ENCODE measurements at regions not wholly inside any gene's neighbourhood (a gene's known extent, or its start where the extent isn't known, plus 50 kb on each side); places are given as distances from the start of the nearest gene placed in this dataset.

- POLR2A ChIA-PET: no interaction called here
- no peak overlapping the region for H3K4me3 ChIP-seq (ENCODE audit: low read depth, low read length)
- CTCF ChIA-PET: no interaction called here
- DNase-seq (ENCODE audit: low read depth, low spot score): peak; percentile 21
- no peak for TF ChIP-seq CTCF (IDR thresholded peaks at IDR 0.05; ENCODE audit: insufficient read depth, low read length, missing control alignments)
Observed at GRCh38 chr6:67535946-67536345, 1099.1 kb upstream of the ADGRB3 start.

DNA sequence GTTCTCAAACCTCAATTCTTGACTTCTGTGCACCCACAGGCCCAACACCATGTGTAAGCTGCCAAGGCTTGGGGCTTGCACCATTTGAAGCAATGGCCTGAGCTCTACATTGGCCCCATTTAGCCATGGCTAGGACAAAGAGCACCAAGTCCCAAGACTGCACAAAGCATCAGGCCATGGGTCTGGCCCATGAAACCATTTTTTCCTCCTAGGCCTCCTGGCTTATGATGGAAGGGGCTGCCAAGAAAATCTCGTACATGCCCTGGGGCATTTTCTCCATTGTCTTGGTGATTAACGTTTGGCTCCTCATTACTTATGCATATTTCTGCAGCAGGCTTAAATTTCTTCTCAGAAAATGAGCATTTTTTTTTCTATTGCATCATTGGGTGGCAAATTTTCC is 1128.7 kb upstream of the ADGRB3 start:
- TF ChIP-seq CTCF (IDR thresholded peaks at IDR 0.05; ENCODE audit: insufficient read depth, low read length, missing control alignments): no peak
- DNase-seq (ENCODE audit: low read depth, low spot score): no peak
- ChIA-PET CTCF (no interaction called here), POLR2A (no interaction called here)
- no peak overlapping the region for H3K4me3 ChIP-seq (ENCODE audit: low read depth, low read length)

- ChIA-PET CTCF (no interaction called here), POLR2A (no interaction called here)
- no peak overlapping the region for H3K4me3 ChIP-seq (ENCODE audit: low read depth, low read length)
- DNase-seq (ENCODE audit: low read depth, low spot score): no peak
- no peak for TF ChIP-seq CTCF (IDR thresholded peaks at IDR 0.05; ENCODE audit: insufficient read depth, low read length, missing control alignments)
Observed at GRCh38 chr6:67501755-67502154, 1133.3 kb upstream of the ADGRB3 start.

DNA sequence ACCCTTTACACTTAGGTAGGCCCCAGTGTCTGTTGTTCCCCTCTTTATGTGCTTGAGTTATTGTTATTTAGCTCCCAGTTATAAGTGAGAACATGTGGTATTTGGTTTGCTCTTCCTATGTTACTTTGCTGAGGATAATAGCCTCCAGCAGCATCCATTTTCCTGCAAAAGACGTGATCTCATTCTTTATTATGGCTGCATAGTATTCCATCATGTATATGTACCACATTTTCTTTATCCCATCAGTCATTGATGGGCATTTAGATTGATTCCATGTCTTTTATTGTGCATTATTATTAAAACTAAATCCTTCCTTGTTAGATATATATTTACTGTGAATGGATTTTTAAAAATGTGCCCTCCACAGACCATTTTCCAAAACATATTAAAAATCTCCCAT is 1137.3 kb upstream of the ADGRB3 start:
- ChIA-PET POLR2A (no interaction called here), CTCF (no interaction called here)
- TF ChIP-seq CTCF (IDR thresholded peaks at IDR 0.05; ENCODE audit: insufficient read depth, low read length, missing control alignments): no peak
- DNase-seq (ENCODE audit: low read depth, low spot score): no peak
- H3K4me3 ChIP-seq (ENCODE audit: low read depth, low read length): no peak overlapping the region

DNA sequence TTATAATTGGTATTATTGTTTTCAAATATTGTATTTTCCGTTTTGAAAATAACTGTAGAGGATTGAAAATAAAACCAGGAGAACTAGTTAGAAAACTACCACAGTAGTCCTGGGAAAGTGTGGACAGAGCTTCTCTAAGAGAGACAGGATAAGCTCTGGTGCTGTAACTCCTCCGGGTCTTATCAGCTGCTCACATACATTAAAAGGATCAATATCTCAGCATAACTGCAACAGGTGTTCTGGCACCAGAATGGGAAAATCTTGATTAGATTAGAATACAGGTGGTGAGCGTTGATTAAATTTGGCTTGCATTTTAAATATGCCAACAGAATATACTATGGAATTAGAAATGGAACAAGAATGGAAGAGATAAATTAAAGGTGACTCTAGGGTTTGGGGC is 1138.9 kb upstream of the ADGRB3 start:
- POLR2A ChIA-PET: no interaction called here
- no peak overlapping the region for H3K4me3 ChIP-seq (ENCODE audit: low read depth, low read length)
- DNase-seq (ENCODE audit: low read depth, low spot score): no peak
- TF ChIP-seq CTCF (IDR thresholded peaks at IDR 0.05; ENCODE audit: insufficient read depth, low read length, missing control alignments): no peak
- CTCF ChIA-PET: no interaction called here

- ChIA-PET POLR2A (no interaction called here), CTCF (no interaction called here)
- H3K4me3 ChIP-seq (ENCODE audit: low read depth, low read length): no peak overlapping the region
- no peak for DNase-seq (ENCODE audit: low read depth, low spot score)
- no peak for TF ChIP-seq CTCF (IDR thresholded peaks at IDR 0.05; ENCODE audit: insufficient read depth, low read length, missing control alignments)
Observed at GRCh38 chr6:67493682-67494081, 1141.4 kb upstream of the ADGRB3 start.

All from AG04449 (cell line).